Stimulated activated CD4-positive, alpha-beta T cell treated with anti-CD3 and anti-CD28 coated beads, Interleukin-1b, Interleukin-23, amount 100 ng/mL, for 1 hour (primary cell): ENCODE measurements at regions not wholly inside any gene's neighbourhood (a gene's known extent, or its start where the extent isn't known, plus 50 kb on each side); places are given as distances from the start of the nearest gene placed in this dataset.
"Not testable (repeated sequence)": the region's sequence is repeated elsewhere in the genome, so short reads cannot be mapped to it uniquely, and the experiment has no call there.

ENCODE experiments used
- DNase-seq, 2 donors: peaks; one replicate each; pipeline ENCODE4 v3.0.0-alpha.2; 2020; ENCODE audit warnings: low read depth in 2 of 2

GRCh38 chr14:37711831-37712475 lies 116.5 kb downstream of the TTC6 start:
- no peak for DNase-seq

GRCh38 chr14:37712476-37712860 lies 117.0 kb downstream of the TTC6 start:
- DNase-seq: not testable (repeated sequence)

GRCh38 chr14:37712976-37713431 lies 117.6 kb downstream of the TTC6 start:
- no peak for DNase-seq

- DNase-seq: no peak
Observed at GRCh38 chr14:37720131-37720530, 124.7 kb downstream of the TTC6 start.

- no peak for DNase-seq
Observed at GRCh38 chr14:37721976-37722659, 126.7 kb downstream of the TTC6 start.

- no peak for DNase-seq
Observed at GRCh38 chr14:37723515-37723914, 128.1 kb downstream of the TTC6 start.

GRCh38 chr14:37726708-37727107 lies 131.3 kb downstream of the TTC6 start:
- DNase-seq: no peak

GRCh38 chr14:37729218-37729617 lies 133.8 kb downstream of the TTC6 start:
- no peak for DNase-seq

- no peak for DNase-seq
Observed at GRCh38 chr14:37731094-37731493, 135.7 kb downstream of the TTC6 start.

GRCh38 chr14:37745657-37746056 lies 150.2 kb downstream of the TTC6 start:
- no peak for DNase-seq

- no peak for DNase-seq
Observed at GRCh38 chr14:37746140-37746832, 150.9 kb downstream of the TTC6 start.

- no peak for DNase-seq
Observed at GRCh38 chr14:37753459-37753858, 158.0 kb downstream of the TTC6 start.

- not testable (repeated sequence) for DNase-seq
Observed at GRCh38 chr14:37760275-37760674, 164.8 kb downstream of the TTC6 start.

GRCh38 chr14:37763266-37763665 lies 167.8 kb downstream of the TTC6 start:
- DNase-seq: no peak

GRCh38 chr14:37772283-37772682 lies 176.9 kb downstream of the TTC6 start:
- not testable (repeated sequence) for DNase-seq

GRCh38 chr14:37776791-37777499 lies 181.5 kb downstream of the TTC6 start:
- no peak for DNase-seq

GRCh38 chr14:37778135-37778943 lies 182.9 kb downstream of the TTC6 start:
- DNase-seq: no peak

GRCh38 chr14:37779480-37779879 lies 184.1 kb downstream of the TTC6 start:
- DNase-seq: no peak

GRCh38 chr14:37780731-37781130 lies 185.3 kb downstream of the TTC6 start:
- DNase-seq: not testable (repeated sequence)

- not testable (repeated sequence) for DNase-seq
Observed at GRCh38 chr14:37784203-37784826, 188.9 kb downstream of the TTC6 start.

GRCh38 chr14:37784827-37785223 lies 189.4 kb downstream of the TTC6 start:
- DNase-seq: not testable (repeated sequence)
